H4 (cell line): ENCODE measurements at regions not wholly inside any gene's neighbourhood (a gene's known extent, or its start where the extent isn't known, plus 50 kb on each side); places are given as distances from the start of the nearest gene placed in this dataset.

Experiments used
- DNase-seq: peaks from one replicate; pipeline ENCODE4 v3.0.0-alpha.2; 2015; ENCODE audit warnings: low spot score

DNA sequence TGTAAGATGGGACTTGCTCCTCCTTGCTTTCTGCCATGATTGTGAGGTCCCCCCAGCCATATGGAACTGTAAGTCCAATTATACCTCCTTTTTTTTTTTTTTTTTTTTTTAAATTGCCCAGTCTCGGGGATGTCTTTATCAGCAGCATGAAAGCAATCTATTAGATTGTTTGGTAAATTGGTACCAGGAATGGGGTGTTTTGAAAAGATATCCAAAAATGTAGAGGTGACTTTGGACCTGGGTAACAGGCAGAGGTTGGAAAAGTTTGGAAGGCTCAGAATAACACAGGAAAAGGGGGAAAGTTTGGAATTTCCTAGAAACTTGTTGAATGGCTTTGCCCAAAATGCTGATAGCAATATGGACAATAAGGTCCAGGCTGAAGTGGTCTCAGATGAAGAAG, 545.8 kb upstream of the ALCAM start:
- no peak for DNase-seq

DNA sequence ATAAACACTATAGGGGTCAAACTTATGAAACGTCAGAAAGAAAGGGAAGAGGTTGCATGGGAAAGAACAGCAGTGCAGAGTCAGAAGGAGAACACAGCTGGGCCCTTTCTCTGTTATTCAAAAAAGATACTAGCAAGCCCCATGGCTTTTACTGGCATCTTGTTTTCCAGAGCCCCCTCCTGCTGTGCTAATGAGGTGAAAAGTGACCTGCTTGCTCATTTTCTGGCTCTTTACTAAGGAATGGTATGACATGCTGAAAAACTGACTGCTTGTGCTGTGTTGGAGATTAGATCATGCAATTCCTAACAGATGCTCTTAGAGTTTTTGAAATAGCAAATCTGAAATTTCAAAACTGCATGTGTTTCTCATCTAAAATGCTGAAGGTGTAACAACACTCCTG, 541.6 kb upstream of the ALCAM start:
- DNase-seq, result no peak

DNA sequence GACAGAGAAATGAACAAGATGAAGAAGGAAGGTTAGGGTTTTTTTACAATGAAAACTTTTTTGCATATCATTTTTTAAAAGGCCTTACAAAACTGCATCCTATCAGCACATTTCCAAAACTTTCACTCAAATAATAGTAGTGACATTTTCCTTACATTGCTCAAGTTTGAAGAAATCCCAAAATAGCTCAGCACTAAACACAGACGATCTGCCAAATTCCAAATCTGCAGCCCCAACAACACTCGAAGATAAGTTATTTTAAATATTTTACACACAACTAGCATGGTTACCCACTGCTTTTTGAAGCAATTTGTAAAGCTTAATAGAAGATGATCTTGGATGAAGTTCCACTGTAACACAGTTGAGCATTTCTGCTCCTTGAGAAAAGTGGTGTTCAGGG, 535.6 kb upstream of the ALCAM start:
- DNase-seq, result no peak

DNA sequence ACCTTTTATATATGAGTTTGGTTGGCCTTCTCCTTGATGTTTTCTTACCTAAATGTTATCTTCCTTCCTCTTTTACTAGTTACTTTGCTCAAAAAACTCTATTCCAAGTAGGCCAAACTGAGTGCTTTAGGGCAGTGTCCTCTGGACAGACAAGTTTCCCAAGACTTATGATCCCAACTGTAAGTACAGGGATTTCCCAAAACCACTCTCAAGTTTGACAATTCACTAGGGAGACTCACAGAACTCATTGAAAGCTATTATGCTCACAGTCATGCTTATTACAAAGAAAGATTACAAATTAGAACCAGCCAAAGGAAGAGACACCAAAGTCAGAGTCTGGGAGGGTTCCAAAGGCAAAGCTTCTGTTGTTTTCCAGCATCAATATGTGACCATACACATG, 534.2 kb upstream of the ALCAM start:
- DNase-seq, result no peak

DNA sequence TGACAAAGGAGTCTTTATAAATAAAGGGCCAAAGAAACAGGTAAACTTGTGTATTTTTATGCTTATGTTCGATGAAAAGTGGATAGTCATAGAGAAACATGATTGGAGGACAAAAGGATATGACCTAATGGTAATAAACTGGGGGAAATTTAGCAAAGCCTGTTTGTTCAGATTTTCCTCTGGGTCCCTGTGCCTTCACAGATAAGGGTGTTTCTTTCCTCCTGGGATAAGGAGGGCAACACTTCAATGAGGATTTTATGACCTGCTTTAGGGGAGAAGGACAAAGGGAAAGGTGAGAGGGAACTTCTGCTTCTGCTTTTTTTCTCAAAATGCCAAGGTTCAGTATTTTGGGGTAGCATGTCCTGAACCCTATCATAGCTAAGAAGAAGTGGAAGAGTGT, 531.3 kb upstream of the ALCAM start:
- no peak for DNase-seq

DNA sequence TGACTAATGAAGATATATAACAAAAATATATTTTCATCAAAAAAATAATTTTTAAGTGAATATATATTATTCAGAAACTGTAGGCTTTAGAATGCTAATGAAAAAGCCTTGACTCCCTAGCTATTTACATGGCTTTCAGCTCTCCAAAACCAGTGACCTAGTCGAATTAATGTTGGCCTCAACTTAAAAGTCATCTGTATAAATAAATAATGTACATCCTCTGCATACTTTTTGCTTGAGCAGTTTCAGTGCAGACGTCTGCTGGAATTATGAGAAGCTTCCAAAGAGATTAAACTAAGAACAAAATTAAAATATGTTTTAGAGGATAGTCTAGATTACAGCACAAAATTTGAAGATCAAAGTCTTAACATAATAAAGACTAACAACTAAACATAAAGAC, 520.4 kb upstream of the ALCAM start:
- no peak for DNase-seq

DNA sequence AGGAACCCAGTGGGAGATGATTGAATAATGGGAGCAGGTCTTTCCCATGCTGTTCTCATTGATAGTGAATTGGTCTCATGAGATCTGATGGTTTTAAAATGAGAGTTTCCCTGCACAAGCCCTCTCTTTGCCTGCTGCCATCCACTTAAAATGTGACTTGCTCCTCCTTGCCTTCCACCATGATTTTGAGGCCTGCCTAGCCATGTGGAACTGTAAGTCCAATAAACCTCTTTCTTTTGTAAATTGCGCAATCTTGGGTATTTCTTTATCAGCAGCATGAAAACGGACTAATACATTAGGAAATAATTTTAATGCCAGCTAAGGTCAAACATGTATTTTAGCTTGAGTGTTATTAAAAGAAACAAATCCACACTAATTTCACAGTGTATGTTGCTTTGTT, 517.6 kb upstream of the ALCAM start:
- DNase-seq, result no peak

DNA sequence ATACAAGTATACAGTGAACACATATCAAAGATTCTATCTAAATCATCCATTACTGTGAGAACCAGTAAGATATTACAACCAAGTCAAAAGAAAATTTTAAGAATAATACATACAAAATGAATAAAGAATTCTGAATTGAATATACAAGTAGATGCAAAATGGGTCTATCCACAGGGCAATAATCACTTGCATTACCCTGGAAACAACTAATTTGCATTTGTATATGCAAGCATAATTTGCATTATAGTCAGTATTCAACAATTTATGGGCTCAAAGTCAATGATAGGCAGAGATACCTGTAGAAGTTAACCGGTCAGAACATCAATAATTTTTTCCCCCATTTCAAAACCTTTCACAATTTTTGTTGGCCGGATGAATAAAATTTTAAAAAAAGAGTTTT, 512.2 kb upstream of the ALCAM start:
- no peak for DNase-seq

DNA sequence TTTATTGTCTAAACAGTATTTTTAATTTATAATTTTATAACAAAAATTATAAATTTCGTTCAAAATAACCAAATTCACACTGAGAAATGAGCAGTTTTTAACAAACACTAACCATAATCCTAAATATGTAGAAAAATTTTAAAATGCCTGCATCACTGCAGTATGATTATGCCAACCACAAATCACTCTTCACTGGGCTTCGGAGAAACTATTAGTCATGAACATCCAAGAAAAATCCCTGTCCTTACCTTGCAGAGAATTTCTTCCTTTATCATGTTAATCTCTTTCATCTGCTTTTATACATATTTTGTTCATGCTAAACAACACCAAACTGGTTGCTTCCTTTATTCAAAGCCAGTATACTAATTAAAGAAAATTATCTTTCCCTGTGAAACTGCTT, 511.0 kb upstream of the ALCAM start:
- DNase-seq, result no peak

DNA sequence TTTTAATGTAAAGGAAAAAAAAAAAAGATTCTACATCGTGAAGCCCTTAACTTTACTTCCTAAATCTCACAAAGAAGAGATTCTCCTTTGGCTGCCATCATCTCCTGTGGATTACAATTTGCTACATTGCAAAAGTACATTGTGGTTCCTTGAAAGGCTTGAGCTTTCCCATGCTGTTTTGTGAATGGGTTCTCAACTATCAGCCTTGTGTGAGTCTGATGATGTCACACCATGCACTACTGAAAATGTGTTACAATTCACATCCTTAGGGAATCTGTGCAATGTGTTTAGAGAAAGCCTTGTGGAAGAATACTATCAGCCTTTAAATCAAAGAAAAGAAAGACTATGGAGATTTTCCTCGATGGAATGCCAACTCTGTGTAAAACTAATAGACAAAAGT, 510.0 kb upstream of the ALCAM start:
- DNase-seq, result no peak

DNA sequence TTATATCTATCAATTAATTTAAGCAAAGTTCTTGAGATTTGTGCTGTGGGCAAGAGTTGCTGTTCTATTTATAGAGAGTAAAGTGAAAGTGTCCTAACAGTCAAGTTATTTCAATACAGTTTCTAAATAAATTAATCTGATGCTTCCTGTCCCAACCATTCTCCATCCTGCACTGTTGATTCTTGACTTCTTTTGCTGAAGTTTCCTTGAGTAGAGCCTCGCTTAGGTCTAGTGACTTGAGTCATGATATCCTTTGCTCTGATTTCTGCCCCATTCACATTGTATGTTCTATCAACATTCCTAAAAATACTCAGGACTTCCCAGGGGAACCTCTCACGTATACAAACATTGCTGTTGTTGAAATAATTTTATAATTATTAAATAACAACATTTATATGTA, 498.4 kb upstream of the ALCAM start:
- DNase-seq, result no peak

DNA sequence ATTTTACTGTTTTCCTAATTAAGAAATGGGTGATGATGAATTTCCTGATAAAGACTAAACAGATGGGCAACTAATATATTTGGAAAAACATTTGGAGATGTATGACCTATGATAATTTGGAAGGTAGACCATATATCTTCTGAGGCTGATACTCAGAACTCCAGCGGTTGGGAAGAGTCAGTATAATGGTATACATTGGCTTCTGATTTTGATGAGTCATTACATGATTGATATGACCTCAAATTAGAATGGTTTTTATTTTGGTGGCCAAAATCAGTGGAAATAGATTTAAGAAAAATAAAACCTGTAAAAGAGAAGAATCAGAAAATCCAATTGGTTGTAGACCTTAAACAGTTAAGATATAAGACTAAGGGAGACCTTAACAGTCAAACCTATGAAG, 496.4 kb upstream of the ALCAM start:
- no peak for DNase-seq

DNA sequence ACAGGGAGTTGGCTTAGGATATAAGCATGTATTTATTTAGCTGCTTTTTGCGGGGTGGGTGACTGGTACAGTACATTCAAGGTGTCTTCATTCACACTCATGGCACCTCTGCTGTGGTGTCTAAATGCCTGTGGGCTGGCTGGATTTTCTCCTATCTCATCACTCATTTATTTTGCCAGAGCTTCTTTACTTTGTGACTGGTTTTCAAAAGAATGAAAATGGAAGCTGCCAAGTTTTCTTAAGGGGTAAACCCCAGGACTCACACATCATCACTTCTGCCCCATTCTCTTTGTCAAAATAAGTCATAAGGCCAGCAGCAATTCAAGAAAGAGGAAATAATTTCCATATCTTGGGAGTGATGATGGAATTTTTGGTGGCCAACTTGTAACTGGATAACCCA, 493.4 kb upstream of the ALCAM start:
- DNase-seq, result no peak

DNA sequence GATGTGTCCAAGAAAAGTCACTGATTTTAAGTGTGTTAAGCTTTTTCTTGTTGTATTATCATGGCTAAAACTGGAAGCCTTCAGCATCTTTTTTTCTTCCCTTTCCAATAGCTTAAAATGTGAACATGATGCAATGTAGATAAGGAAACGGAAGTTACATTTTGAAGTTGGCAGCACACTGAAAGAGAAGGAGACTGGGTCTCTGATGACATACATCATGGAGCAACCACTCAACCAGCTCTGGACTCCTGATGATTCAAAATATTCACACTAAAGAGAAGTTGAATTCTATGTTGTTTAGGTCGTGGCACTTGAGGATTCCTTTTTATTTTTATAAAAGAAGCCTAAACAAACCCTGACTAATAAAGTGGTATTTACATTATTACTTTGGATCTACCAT, 488.3 kb upstream of the ALCAM start:
- DNase-seq, result no peak

DNA sequence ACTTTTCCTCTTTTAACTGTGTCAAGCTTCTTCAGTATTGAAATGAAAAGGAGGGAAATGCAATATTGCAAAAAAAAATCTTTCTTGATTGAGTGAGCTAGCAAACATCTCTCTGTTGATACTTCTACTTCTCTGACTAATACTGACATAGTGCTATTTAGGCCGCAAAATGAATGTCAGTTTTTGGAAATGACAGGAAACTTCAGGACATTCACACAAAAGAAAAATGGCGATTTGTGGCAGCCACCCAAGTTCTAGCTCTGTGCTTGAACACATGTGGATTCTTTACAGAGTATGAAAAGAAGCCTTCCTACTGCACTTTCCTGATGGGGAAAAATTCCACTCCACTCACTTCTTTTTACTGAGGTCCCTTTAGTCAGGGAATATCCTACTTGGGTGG, 486.8 kb upstream of the ALCAM start:
- no peak for DNase-seq

DNA sequence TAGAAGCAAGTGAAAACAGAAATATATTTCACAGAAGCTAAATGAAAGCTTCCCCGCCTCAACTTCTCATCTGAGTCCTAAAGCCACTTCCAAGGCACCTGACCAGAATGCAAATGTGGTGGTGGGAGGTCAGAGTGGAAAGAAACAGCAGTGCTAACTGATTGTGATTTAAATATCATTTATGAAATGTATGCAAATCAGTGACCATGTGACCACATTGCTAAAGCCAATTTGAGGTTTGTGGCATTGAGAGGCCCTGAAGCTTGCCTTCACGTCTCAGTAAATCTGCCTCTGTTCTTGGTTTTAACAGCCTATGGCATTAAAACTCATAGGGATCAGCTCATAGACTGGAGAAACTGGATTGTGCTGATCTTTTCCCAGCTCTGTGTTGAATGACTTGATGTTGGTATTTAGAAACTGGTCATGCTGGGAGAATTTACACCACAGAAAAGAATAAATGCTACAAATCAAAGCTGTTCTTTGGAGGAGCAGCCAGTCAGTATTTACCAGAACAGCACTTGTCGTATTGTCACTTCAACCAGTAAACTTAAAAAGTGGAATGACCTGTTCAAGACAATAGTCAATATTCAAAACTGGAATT, 481.4 kb upstream of the ALCAM start:
- no peak for DNase-seq

DNA sequence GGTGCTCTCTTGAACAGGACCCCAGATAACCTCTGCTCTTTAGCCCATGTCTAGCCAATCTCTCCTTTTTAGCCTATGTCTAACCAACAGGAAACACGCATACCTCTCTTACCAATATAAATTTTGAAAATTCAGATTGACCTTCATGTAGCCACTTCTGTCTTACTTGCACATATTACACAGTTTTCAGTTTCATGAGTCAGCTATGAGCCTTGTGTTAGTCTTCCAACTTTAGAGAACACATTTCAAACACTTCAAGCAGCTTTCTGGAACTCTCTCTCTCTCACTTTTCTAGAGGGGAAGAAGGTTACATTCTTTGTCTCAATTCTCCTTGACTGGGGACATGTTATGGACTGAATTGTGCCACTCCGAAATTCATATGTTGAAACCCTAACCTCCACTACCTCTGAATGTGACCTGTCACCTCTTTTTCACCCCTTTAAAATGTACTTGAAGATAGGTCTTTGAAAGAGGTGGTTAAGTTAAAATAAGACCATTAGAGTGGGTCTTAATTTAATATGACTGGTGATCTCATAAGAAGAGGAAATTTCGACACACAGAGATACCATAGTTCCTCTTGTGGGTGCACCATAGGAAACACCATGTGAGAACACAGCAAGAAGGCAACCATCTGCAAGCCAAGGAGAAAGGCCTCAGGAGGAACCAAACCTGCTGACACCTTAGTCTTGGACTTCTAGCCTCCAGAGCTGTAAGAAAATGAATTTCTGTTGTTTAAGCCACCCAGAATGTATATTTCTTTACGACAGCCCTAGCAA, 480.3 kb upstream of the ALCAM start:
- no peak for DNase-seq

DNA sequence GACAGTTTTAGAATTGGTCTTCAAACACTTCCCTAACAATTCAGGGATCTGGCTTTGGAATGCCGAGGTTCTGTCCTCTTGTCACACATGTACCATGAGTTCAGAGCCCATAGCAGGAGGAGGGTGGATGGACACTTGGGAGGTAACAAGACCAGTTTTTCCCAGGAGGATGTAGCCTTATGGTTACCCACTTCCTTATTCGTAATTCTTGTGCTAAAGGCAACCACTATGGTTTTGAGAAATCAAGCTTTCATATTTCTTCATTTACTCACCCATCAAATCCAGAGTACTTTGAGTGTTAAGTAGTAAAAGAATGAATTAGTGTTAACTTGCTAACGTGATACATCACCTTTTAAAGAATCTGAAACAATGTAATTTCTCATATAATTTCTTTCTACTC, 479.6 kb upstream of the ALCAM start:
- no peak for DNase-seq

DNA sequence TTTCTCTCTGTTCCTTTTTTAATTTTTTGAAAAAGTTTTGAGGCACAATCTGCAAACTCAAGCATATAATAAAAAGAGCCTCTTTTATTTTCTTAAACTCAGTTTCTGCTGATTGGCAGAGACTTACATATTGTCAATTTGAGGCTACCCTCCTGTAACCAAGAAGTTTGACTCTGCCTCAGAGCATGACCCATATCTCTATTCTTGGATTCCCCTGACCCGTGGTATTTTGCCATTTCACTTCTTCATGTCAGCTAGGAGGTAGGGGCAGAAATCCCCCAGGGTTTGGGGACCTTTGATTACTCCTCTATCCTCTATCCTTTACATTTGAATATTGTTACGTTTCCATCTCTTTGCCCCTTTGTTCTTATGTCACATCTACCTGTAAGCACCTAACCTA, 479.1 kb upstream of the ALCAM start:
- DNase-seq, result no peak

DNA sequence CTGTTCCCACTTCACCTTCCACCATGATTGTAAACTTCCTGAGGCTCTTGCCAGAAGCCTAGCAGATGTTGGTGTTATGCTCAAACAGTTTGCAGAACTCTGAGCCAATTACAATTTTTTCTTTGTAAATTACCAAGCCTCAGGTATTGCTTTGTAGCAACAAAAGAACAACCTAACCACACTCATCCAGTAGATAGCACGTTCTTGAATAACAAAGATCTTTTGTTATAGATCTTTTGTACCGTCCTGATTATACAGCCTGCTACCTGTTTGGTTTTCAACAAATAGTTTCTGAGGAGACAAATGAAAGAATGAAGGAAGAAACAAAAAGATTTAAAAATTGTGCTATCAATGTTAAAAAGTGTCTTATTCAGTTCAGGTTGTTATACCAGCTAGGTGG, 474.7 kb upstream of the ALCAM start:
- no peak for DNase-seq

DNA sequence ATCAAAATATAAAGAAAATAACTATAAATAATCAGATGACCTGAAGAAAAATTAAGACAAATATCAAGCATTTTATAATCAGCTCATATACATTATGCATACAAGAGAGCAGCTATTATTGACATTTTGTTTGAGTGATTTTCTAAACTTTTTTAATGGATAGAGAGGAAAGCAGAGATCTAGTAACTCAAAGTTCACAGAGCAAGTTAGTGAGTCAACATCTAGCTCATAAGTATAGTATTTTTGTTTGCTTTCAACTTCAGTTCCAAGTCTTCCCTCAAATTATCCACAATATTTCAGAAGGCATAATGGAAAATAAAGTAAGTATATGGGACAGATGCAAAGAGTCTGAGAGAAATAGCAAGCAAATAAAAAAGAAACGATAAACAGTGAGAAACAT, 470.1 kb upstream of the ALCAM start:
- DNase-seq, result no peak

DNA sequence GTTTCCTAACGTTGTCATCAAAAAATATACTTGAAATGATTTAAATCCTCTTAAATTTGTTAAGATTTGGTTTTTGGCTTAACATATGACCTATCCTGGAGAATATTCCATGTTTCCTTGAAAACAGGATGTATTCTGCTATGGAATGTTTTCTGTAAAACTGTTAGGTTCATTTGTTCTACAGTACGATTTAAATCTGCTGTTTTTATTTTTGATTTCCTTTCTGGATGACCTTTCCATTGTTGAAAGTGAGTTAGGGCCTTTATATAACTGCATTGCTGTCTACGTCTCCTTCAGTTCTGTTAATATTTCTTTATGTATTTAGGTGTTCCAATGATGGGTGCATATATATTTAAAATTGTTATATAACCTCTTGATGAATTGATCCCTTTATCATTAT, 465.3 kb upstream of the ALCAM start:
- no peak for DNase-seq

DNA sequence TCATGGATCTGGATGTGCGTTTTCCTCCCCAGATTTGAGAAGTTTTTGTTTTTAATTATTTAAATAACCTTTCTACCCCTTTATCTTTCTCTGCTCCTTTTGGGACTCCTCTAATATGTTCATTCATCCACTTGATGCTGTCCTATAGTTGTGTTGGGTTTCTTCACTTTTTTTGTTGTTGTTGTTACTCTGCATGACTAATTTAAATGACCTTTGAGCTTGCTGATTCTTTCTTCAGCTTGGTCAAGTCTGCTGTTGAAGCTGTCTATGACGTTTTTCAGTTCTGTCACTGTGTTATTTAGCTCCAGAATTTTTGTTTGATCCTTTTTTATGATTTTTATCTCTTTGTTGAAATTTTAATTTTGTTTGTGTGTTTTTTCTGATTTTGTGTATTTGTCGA, 463.6 kb upstream of the ALCAM start:
- no peak for DNase-seq

DNA sequence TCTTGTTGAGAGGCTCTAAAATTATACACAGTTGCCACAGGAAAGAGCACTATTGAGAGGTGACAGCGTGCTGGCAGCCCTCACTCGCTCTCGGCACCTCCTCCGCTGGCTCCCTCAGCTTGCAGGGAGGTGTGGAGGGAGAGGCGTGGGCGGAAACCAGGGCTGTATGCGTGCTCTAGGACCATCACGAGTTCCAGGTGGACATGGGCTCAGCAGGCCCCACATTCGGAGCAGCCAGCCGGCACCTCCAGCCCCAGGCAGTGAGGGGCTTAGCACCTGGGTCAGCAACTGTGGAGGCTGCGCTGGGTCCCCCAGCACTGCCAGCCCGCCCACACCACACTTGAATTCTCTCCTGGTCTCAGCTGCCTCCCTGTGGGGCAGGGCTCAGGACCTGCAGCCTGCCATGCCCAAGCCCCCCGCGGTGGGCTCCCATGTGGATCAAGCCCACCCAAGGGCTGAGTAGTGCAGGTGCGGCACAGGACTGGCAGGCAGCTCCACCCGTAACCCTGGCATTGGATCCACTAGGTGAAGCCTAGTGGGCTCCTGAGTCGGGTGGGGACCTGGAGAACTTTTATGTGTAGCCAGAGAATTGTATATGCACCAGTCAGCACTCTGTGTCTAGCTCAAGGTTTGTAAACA, 460.6 kb upstream of the ALCAM start:
- no peak for DNase-seq
